HL-60 (cell line): ENCODE measurements at regions not wholly inside any gene's neighbourhood (a gene's known extent, or its start where the extent isn't known, plus 50 kb on each side); places are given as distances from the start of the nearest gene placed in this dataset.

ENCODE experiments used
- CTCF ChIP-seq: IDR thresholded peaks from one replicate; pipeline ENCODE4 v1.5.1; 2011; ENCODE audit warnings: low read length, control low read depth, inconsistent platforms; ENCODE audit not compliant: insufficient read depth
- GABPA ChIP-seq: IDR thresholded peaks from 2 replicates; pipeline ENCODE4 v1.6.1; 2012; ENCODE audit warnings: low read depth

GRCh38 chr15:85869124-85869523 is 74.4 kb upstream of the KLHL25 start:
- TF ChIP-seq GABPA (no peak), CTCF (no peak)
